Heart left ventricle (tissue), 13 donors: ENCODE measurements at regions not wholly inside any gene's neighbourhood (a gene's known extent, or its start where the extent isn't known, plus 50 kb on each side); places are given as distances from the start of the nearest gene placed in this dataset.

Experiments used
- POLR2A ChIP-seq, 2 donors: fragments of 450-650 bp; IDR thresholded peaks; one replicate each; pipeline ENCODE4 v1.6.1; 2017; ENCODE audit warnings: antibody characterized with exemption in 2 of 2, mild to moderate bottlenecking in 2 of 2, moderate library complexity in 2 of 2
- TF ChIP-seq, protein P1 (sequence below), 12 donors: fragments of 200-600 bp; sonication (generic) in 4 of 12; IDR thresholded peaks; one replicate each; pipeline versions ENCODE4 v1.5.0 to v1.8.0; 2018 to 2022; ENCODE audit warnings: antibody characterized with exemption in 12 of 12, mild to moderate bottlenecking in 5 of 12
- donor health status: ischemic (EF 13 %, LVEDD 7.1; RV severe dilation, severe dysfunction).
- donor health status: DM: no; HTN: yes; CAD: no.
- donor health status: DM: no; HTN: no; CAD: no.
- donor health status: ischemic (EF 25% LVEDD 6.9; RV normal size, moderate dysfunction).
- donor health status: ischemic (EF 25% LVEDD 5.7; RV mildly dilated, moderate dysfunction).
- donor health status: ischemic (EF 35%, LVEDD 5.7; RV mildly dilated, moderate dysfunction).
- donor health status: nonischemic (EF 11% LVEDD 7.7; RV severe dilation, severe dysfunction).
- donor health status: DM: yes; HTN: yes; CAD: no.
- donor health status: PGD.
- donor health status: ischemic (EF 29% LVEDD 5.4; RV normal size, mild dysfunction).
- donor health status: nonischemic (EF 23%, LVEDD 6.1; RV moderate dilation, normal function).

DNA sequence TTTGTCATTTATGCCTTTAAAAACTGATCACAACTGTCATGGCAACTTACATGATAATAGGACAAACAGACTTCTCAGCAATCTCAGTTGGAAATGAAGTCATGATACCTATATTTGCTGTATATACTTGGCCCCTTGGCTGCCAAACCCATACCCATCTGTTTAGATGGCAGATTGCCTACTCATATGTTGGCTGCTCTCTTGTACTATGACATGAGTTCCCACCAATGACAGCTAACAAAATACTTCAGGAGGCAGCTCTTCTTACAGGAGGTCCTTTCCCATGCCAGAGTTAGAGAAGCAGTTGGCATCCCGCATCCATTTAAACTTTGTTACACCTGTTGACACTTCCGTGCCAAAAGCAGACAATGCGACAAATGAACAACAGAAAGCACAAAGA is 603.1 kb upstream of the ADGRL2 start:
- TF ChIP-seq, protein P1, sequence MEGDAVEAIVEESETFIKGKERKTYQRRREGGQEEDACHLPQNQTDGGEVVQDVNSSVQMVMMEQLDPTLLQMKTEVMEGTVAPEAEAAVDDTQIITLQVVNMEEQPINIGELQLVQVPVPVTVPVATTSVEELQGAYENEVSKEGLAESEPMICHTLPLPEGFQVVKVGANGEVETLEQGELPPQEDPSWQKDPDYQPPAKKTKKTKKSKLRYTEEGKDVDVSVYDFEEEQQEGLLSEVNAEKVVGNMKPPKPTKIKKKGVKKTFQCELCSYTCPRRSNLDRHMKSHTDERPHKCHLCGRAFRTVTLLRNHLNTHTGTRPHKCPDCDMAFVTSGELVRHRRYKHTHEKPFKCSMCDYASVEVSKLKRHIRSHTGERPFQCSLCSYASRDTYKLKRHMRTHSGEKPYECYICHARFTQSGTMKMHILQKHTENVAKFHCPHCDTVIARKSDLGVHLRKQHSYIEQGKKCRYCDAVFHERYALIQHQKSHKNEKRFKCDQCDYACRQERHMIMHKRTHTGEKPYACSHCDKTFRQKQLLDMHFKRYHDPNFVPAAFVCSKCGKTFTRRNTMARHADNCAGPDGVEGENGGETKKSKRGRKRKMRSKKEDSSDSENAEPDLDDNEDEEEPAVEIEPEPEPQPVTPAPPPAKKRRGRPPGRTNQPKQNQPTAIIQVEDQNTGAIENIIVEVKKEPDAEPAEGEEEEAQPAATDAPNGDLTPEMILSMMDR (IDR thresholded peaks at IDR 0.05) = no peak
- TF ChIP-seq POLR2A (IDR thresholded peaks at IDR 0.05) = no peak
